Cerebellar nuclear complex (tissue), 1 donor: ENCODE measurements at regions not wholly inside any gene's neighbourhood (a gene's known extent, or its start where the extent isn't known, plus 50 kb on each side); places are given as distances from the start of the nearest gene placed in this dataset.

Experiments
- DNase-seq, 2 experiments: peaks; one replicate each; lab custom pipeline; 2025; lab: John Stamatoyannopoulos, UW

GRCh38 chr21:28654406-28654805, 338.3 kb downstream of the LTN1 start:
- no peak for DNase-seq

- no peak for DNase-seq
Measured at GRCh38 chr21:28644762-28645161, 347.9 kb downstream of the LTN1 start.

GRCh38 chr21:28642891-28643290, 349.8 kb downstream of the LTN1 start:
- no peak for DNase-seq

GRCh38 chr21:28641731-28642130, 350.9 kb downstream of the LTN1 start:
- no peak for DNase-seq

- no peak for DNase-seq
Measured at GRCh38 chr21:28640326-28640725, 352.4 kb downstream of the LTN1 start.

- no peak for DNase-seq
Measured at GRCh38 chr21:28639737-28640136, 352.9 kb downstream of the LTN1 start.

GRCh38 chr21:28636752-28637691, 355.7 kb downstream of the LTN1 start:
- DNase-seq: no peak

- no peak for DNase-seq
Measured at GRCh38 chr21:28635541-28635940, 357.1 kb downstream of the LTN1 start.

- DNase-seq: no peak
Measured at GRCh38 chr21:28633839-28634555, 358.7 kb downstream of the LTN1 start.

- DNase-seq: no peak
Measured at GRCh38 chr21:28632755-28633408, 359.8 kb downstream of the LTN1 start.

- no peak for DNase-seq
Measured at GRCh38 chr21:28627691-28628090, 365.0 kb downstream of the LTN1 start.

- no peak for DNase-seq
Measured at GRCh38 chr21:28627261-28627660, 365.4 kb downstream of the LTN1 start.

- DNase-seq: no peak
Measured at GRCh38 chr21:28624626-28625025, 368.1 kb downstream of the LTN1 start.

- DNase-seq: no peak
Measured at GRCh38 chr21:28617300-28617699, 375.4 kb downstream of the LTN1 start.

GRCh38 chr21:28615276-28615675, 377.4 kb downstream of the LTN1 start:
- DNase-seq: no peak

- no peak for DNase-seq
Measured at GRCh38 chr21:28614791-28615190, 377.9 kb downstream of the LTN1 start.

GRCh38 chr21:28608646-28609045, 384.0 kb downstream of the LTN1 start:
- no peak for DNase-seq

- DNase-seq: no peak
Measured at GRCh38 chr21:28607545-28607944, 385.1 kb downstream of the LTN1 start.

GRCh38 chr21:28604946-28605537, 387.6 kb downstream of the LTN1 start:
- no peak for DNase-seq

- no peak for DNase-seq
Measured at GRCh38 chr21:28602546-28602945, 390.1 kb downstream of the LTN1 start.

- DNase-seq: no peak
Measured at GRCh38 chr21:28598214-28598613, 394.5 kb downstream of the LTN1 start.

GRCh38 chr21:28592205-28592865, 400.3 kb downstream of the LTN1 start:
- no peak for DNase-seq
